ENCODE measurements at regions not wholly inside any gene's neighbourhood (a gene's known extent, or its start where the extent isn't known, plus 50 kb on each side); places are given as distances from the start of the nearest gene placed in this dataset.

DNA sequence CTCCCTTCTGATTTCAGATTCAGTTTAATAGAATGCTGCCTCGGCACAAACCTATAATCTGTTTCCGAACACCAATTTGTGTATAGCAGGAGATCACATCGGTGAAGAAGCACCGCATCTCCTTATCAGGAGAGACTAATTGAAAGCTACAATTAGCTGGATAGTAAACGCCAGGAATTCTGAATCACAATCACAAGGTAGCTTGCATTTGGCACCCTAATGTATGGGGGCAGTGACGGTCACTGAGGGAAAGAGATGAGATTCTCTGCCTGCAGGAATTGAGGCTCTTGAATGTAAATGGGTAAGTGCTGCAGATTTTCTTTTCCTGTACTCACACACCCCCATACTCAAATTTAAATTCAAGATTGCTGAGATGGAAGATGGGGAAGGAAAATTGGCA, 373.6 kb upstream of the ZNF608 start:
- no peak overlapping the region for H3K9ac ChIP-seq (ENCODE audit: low read depth in 1 of 2, low read length in 2 of 2)
- H3K4me1 ChIP-seq (ENCODE audit: control insufficient read depth in 4 of 4, insufficient read depth in 4 of 4, low read length in 3 of 4) = peaks cover under 1 to 5% (median 4%) of the 10 kb centered on the region in 4 donors
- 80% methylated on average over 6 of the region's 6 CpGs for WGBS
- no peaks in the 10 kb centered on the region for H3K9me3 ChIP-seq (ENCODE audit: control insufficient read depth in 4 of 4, low read length in 3 of 4)
- H3K27me3 ChIP-seq (ENCODE audit: control insufficient read depth in 4 of 4, insufficient read depth in 4 of 4, low read length in 3 of 4) = no peaks in the 10 kb centered on the region
- H3K27ac ChIP-seq (ENCODE audit: low read depth in 1 of 2, low read length in 2 of 2) = no peak overlapping the region
- no peaks in the 10 kb centered on the region for H3K36me3 ChIP-seq (ENCODE audit: control insufficient read depth in 4 of 4, insufficient read depth in 3 of 4, low read depth in 1 of 4, low read length in 3 of 4)
- DNase-seq (ENCODE audit: low spot score) = no peak
- no peak for TF ChIP-seq HNF4A (conservative IDR thresholded peaks at IDR 0.05)
- no peak for TF ChIP-seq MAX (IDR thresholded peaks at IDR 0.05)
- TF ChIP-seq FOXA1 (IDR thresholded peaks at IDR 0.05) = no peak
- TF ChIP-seq CTCF (IDR thresholded peaks at IDR 0.05; ENCODE audit: low read depth, low read length, missing input control) = no peak
- TF ChIP-seq HNF4G (IDR thresholded peaks at IDR 0.05) = no peak
- TF ChIP-seq YY1 (IDR thresholded peaks at IDR 0.05) = no peak
- no peak for TF ChIP-seq NR2F2 (IDR thresholded peaks at IDR 0.05)
- TF ChIP-seq GABPA (IDR thresholded peaks at IDR 0.05 in 1 of 2, conservative IDR thresholded peaks at IDR 0.05 in 1 of 2) = no peak
- TF ChIP-seq EGR1 (IDR thresholded peaks at IDR 0.05; ENCODE audit: low read depth in 2 of 2) = no peak
- TF ChIP-seq FOXA2 (IDR thresholded peaks at IDR 0.05) = no peak
- TF ChIP-seq ZBTB33 (IDR thresholded peaks at IDR 0.05) = no peak
- no peak for TF ChIP-seq TAF1 (conservative IDR thresholded peaks at IDR 0.05)
- TF ChIP-seq REST (IDR thresholded peaks at IDR 0.05) = no peak
- no peak for TF ChIP-seq ATF3 (IDR thresholded peaks at IDR 0.05)
- no peak for TF ChIP-seq SP1 (IDR thresholded peaks at IDR 0.05)
- TF ChIP-seq RXRA (IDR thresholded peaks at IDR 0.05) = no peak
- TF ChIP-seq RAD21 (IDR thresholded peaks at IDR 0.05) = no peak
- no peak for TF ChIP-seq JUND (IDR thresholded peaks at IDR 0.05)
- no peak overlapping the region for H3K4me3 ChIP-seq (ENCODE audit: low read depth in 1 of 3, low read length in 3 of 3)

Measured in liver (tissue), 8 donors.